HG02759 (cell line): ENCODE measurements at regions not wholly inside any gene's neighbourhood (a gene's known extent, or its start where the extent isn't known, plus 50 kb on each side); places are given as distances from the start of the nearest gene placed in this dataset.

ENCODE experiments used
- ATAC-seq: cut with Tn5 transposase; IDR thresholded peaks from one replicate; pipeline ENCODE4 v1.9.1; 2021; ENCODE audit warnings: mild to moderate bottlenecking, moderate library complexity; ENCODE audit not compliant: unreplicated experiment

DNA sequence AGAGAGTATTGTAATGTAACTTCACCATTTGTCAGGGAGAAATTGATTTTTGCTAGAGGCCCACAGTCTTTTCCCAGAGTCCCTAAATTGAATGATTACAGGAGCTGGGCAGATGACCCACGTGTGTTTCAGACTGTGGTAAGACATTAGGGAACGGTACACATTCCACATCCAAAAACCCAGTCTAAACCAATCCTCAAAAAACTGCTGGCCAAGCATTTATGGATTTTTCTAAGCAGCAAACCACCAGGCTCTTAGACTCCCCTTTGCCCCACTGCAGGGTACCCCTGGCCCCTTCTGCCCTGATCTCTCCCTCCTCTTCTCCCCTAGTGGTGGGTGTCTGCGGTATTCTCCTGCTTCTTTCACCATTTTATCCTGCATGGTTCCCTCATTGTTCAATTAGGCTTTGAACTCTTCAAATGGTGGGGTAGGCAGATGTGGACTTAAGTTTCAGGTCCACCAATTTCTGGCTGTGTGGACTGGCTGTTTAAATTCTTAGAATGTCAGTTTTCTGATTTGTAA lies 135.5 kb upstream of the SORCS3 start:
- ATAC-seq: no peak

DNA sequence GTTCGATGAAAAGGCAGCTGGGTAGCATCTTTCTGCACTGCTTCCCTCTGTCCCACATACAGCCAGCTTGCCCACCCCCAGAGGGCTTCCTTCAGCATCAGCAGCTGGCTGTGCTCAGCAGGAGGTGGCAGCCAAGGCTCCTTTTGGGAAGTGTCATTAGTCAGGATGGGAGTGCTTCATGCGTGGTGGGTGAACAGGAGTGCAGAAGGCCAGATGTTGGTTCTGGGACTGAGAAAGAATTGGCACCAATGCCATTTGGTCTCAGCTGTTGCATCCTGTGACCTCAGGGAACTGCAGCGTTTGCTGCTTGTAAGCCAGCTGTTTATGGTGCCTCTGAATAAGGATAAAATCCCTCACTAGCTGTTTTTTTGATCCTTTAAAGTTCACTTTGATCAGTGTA lies 131.1 kb upstream of the SORCS3 start:
- no peak for ATAC-seq

DNA sequence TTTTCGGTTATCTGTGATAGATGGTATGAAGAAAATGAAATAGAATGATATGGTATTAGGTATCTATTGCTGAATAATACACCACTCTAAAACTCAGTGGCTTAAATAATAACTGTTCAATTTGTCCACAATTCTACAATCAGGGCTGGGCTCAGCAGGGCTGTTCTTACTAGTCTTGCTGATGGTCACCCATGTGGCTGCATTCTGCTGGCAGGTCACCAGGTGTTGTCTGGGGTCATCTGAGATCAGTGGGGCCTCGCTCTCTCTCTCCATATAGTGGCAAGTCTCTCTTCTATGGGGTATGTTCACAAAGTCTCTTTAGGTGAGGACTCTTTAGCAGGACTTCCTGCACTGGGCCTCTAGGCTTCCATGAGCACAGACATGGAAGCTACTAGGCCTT lies 130.4 kb upstream of the SORCS3 start:
- no peak for ATAC-seq

DNA sequence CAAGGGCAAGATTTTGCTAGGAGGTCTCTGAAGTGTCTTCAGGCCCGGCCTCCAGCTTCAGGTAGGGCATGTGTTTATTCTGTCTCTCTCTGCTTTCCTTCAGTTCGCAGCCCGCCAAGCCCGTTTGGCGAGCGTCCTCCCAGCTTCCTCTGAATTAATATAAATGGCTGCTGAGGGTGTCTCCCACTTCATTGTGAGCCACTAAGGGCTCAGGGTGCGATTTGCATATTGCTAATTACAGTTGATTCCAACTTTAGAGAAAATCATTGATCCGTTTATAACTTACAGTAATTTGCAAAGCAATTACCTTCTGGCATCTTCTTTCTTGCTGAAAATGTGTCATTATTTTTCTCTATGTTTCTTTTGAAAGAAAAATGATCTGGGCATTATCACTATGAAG lies 128.3 kb upstream of the SORCS3 start:
- no peak for ATAC-seq

DNA sequence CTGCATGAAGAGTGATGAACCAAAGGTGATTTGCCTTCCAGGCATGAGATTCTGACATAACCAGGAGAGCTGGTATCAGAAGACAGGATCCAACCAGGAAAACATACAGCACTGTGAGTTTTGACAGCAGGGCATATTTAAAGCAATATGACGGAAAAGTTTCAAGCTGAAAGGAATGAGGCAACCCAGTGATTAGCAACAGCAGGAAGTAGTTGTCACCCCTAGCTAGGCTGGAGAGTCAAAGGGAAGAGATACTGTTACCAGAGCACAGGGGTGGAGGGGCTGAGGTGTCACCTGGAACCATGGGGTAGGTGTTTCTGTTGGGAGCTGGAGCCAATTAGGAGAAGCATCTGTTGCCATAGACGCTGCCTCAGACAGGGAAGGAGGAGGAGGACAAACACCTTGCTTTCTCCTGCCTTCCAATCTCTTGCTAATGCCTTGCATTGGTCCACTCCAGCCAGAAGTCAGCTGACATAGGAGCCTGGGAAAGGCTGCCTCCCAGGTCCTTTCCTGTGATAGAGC lies 125.4 kb upstream of the SORCS3 start:
- ATAC-seq: no peak

DNA sequence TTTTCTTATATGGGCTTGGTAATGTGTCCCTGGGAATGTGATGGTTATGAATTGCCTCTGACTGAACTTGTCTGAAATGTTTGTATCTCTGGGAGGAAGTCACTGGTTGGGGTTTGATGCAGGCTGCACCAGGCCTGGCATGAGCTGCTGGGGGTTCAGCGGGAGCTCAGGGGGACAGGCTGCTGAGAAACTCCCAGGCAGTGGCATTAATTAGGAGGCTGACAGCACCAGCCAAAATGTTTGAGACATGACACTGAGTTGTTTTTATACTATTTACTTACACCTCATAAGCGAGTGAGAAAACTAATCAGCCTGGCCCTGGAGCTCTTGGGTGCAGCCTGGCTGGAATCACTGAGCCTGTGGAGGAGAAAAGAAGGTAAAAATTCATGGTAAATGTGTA lies 124.1 kb upstream of the SORCS3 start:
- no peak for ATAC-seq

DNA sequence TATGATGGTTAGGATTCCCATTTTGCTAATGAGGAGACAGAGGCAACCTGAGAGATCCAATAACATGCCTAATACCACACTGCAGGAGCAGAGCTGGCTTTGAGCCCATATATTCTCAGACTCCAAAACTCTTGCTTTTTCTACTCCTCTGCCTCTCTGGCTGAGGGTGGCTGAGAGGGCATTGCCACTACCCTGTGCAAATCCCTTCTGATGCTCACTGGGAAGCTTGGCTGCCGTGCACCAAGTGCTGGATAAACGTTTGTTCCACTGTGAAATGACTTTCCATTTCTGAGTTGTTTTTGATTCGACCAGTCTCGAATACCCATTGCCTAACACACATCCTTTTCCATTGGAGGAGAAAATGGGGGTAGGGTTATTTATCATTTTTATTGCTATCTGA lies 123.1 kb upstream of the SORCS3 start:
- no peak for ATAC-seq

DNA sequence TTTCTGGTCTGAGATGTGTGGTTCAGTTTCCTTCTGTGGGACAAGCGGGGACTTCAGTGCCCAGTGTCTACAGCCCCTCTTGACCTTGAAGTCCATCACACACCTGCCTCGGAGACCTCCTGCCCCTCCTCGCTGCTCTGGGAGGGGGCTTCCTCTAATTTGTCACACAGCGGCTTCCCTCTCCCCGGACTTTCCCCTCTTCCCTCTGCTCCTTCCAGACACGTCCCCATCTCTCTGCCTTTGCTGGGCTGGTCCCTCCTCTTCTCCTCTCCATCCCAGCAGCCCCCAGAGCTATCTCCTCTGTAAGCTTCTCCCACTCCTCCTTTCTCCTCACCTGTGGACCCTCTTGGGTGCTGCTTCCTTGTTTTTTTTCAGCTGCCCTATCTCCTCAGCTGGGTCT lies 122.2 kb upstream of the SORCS3 start:
- no peak for ATAC-seq

DNA sequence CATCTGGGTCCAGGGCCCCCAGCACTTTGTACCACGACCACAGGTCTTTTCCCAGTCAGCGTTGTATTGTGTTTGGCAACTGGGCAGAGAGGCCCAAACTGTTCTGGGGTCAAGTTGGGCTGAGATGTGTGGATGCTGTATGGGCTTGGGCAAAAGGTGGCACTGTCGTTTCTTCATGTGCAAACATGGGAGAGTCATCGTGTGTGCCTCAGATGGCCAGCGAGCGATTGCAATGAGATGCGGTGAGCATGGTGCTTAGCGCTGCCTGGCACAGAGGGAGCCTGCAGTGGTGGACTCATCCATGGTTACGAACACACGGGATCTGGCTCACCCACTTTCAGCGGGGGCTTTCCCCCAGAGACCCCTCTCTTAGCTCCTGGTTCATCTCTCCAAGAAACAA lies 120.4 kb upstream of the SORCS3 start:
- no peak for ATAC-seq

DNA sequence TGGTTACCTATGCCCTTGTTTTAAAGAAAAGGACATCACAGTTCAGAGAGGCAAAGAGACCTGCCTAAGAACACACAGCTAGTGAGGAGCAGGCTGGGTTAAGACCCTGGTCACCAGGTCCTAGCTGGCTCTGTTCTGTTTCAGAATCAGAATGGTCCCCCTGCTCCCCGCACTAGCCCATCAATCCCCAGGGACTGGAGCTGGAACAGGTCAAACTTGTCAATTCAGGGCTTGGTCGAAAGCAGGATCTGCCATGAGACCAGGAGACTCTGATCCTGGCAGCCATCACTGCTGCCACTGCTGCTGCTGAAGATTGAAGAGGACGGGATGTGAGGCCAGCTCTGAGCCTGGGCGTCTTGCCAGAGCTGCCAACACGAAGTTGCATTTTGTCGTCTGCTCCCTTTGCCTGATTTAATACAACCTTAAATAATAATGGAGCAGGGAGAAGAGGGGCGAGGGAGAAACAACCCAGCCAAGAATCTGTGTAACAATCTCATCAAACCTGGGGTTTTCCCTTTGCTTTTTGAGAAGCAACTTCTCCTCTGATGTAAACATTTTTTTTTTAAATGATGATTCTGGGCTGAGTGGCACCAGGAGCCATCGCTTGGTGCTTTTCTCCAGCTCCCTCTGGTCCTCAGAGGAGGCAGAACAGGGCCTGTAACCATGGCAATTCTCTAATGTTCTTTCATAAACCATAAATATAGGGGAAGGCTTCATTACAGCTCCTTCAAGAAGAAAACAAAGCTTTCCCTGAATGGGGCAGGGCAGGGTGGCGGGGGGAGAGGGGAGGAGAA lies 119.0 kb upstream of the SORCS3 start:
- no peak for ATAC-seq

DNA sequence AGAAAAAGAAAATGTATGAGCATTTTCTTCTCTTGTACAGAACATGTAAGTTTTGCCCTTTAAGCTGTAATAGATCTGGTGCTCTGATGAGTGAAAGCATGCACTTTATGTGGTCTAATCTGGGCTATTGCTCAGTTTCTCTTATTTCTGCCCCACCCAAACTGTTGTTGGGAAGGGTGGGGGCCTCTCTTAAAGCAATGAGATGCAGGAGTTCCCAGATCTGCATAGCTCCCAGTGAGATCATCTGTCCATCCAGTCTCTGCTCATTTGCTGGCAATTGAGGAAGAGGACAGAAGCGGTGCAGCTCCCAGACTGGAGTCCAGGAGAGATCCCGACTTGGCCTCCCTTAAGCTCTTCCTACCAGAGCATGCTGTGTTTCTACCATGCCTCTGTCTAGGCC lies 114.9 kb upstream of the SORCS3 start:
- no peak for ATAC-seq

DNA sequence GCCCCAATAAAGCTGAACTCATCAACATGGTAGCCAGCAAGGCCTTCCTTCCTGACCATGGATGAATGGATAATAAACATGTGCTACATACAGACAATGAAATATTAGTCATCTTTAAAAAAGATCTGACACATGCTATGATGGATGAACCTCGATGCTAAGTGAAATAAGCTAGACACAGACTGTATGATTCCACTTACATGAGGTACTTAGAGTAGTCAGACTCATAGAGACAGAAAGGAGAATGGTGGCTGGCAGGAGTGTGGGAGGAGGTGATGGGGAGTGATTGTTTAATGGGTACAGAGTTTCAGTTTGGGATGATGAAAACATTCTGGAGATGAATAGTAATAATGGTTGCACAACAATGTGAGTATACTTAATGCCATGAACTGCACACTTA lies 114.1 kb upstream of the SORCS3 start:
- ATAC-seq: no peak

DNA sequence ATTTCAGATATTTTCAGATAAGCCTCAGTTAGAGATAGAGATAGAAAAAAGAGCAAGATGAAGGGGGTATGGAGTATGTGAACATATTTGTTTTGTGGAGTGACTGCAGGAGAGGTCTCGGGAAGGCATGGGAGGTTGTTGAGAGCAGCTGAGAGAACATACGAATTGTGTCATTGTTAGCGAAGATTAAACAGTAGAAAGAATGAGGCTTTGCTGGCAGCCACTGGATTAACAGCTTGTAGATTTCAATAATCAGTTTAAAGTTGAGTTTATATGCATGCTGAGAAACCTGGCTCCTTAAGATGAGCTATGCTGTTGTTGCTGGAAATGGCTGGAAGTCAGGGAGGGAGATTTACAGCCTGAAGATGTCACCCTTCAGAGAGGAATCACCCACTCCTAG lies 100.9 kb upstream of the SORCS3 start:
- ATAC-seq: no peak

DNA sequence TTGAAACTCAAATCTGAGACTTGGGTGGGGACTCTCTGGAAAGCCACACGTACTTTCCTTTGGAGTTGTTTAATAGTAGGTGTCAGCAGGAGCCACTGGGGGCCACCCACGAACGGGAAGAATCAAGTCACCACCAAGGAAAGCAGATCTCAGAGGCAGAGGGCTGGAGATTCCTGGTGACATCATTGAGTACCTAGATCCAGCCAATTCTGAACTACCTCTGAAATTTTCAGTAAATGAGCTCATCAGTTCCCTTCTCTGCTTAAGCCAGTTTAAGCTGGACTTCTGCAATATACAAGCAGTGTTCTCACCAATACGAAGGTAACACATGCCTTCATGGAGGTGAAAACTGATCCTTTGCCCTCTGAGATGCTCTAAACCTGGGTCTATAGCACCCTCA lies 99.3 kb upstream of the SORCS3 start:
- no peak for ATAC-seq

DNA sequence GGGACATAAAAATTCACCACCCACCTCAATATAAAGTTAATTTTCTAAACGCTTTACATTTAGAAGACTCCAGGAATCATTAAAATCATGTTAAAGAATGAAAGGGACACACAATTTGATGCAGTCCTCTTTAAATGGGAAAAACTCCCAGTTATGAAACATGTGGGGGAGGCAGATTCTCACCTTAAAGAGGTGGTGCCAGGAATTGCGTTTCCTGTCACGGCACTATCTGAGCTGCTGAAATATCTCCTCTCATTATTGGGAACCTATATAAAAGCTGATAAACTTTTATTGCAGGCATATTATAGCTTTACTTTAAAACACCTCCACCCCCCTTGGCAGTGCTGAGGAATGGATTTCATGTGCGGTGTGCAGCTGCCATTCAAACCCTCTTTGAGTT lies 94.8 kb upstream of the SORCS3 start:
- ATAC-seq: no peak

DNA sequence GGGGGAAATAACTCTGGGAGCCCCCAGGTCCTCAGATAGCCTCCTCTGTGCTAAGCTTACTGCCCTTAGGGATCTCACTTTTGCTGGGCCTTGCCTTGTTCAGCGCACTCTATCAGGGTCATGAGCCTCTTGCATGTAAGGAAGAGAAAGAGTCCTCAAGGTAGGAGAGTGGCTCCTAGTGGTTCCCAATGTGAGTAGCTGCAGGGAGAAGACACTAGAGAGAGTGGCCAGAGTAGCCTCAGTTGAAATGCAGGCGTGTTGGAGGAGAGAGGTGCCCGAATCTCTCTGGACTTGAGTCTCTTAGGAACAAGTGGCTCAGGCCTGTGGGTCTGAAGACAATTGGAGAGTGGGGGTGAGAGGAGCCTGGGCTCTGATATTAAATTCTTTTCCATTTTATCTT lies 94.3 kb upstream of the SORCS3 start:
- no peak for ATAC-seq

DNA sequence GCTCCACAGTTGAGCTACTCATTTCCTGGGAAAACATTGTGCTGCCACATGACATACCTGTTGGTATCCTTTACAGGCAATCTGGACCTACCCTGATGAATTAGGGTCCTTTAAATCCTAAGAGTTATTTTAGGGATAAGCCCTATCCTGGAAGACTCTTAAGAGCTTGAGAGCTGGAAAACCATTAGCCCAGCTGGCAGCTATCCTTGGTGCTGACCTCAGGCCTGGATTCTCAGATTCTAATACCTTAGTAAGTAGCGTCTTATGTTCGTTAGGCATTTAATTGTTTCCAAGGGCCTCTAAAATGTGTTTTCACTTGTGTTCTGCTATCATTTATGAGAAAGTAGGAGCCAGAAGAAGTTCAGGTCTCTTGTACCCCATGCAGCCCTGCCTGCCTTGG lies 93.0 kb upstream of the SORCS3 start:
- ATAC-seq: no peak

DNA sequence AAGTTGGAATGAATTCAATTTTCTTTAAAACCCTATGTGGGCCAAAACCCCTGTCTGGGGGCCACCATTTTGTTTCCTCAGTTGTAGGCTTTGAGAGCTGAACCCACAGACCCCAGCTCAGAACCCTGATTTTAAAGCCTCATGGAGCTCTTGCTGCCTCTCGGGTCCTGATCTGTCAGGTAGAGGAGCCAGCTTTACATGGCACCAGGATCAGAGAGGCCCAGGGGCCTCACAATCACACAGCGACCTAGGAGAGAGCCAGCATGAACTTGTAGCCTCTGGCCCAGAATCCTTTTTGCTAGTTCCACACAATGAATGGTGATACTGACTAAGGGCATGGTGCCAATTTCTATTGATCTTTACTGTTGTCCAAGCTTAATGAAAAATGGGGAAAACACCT lies 84.3 kb upstream of the SORCS3 start:
- no peak for ATAC-seq

DNA sequence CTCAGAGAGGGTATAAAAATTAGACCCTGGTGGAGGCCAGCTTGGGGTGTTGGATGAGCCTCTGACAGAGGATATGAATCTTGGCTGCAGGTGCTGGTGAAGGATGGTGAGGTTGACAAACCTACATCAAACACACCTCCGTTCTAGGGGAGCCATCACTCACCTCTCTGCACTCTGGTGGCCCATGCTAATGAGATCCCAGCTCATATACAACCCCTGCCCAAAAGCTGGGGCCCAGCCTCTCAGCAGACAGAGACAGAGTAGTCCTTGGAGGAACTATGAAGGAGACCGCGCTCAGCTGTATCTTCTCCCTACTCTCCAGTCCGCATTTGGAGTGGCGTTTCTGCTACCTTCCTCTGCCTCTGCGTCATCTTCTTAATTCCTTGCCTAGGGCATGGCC lies 83.1 kb upstream of the SORCS3 start:
- ATAC-seq: no peak

DNA sequence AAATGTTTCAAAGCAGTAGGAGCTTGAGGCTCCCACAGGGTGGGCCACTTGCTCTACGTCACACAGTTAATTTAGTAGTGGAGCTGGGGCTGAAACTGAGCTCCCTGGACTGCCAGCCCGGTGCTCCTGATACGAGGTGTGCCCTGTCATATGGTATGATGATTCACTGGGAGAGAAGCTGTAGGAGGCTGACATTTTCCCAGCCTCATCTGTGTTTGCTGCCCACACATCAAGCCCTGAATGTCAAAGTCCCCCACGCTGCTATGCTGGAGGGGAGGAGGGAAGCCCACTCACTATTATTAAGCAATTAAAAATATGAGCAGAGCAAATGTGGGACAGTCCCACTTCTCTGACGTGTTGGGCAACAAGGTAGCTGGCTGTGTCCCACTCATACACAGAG lies 81.2 kb upstream of the SORCS3 start:
- no peak for ATAC-seq

DNA sequence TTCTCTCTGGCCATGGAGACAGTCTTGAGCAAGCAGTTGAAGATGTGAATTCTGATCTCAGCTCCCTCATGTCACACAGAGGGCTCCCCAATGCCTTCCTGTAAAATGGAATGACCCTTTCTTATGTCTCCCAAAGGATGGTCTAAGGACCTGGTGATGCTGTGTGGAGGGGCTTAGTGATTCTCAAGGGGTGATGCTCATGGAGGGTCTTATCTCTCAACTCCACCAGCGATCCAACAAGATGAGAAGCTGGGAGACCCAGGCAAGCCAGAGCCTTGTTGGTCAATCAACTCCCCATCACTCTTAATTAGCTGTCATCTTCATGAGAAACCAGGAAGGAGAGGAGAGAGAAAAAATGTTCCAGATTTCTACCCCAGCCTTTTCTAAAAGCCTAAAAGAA lies 78.0 kb upstream of the SORCS3 start:
- ATAC-seq: no peak

DNA sequence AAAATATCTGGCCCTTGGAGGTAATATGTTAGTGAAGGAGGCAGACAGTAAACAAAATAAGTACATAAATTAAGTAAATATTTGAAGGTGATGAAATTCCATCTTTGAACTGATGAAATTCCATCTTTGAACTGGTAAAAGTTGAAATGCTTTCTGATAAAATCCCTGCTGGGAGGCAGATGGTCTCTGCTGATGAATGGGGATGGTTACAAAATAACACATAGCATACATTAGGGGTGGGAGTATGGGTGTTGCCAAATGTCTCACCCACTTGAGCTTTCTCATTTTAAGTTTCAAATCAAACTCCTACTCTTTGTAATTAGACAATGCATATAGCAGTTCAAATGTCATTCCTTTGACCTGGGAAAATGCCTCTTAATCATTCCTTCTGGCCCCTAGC lies 77.5 kb upstream of the SORCS3 start:
- ATAC-seq: no peak

DNA sequence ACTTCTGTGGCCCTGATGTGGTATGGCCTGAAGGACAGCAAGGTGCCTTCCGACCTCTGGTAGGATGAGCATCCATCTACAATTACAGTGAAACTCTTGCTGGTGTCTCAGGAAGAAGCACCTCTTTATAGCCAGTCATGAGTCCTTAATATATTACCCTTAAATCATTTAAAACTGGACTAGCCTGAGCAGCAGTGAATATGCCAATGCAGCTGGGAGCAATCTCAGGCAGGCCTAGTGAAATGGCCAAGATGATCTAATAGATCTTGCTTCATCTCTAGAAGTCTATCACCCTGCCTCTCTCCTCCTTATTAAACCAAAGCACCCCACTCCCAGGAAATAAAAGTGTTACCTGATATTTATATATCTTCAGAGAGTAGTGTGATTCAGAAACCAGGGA lies 66.7 kb upstream of the SORCS3 start:
- ATAC-seq: no peak
